GM19463 (cell line): ENCODE measurements at regions not wholly inside any gene's neighbourhood (a gene's known extent, or its start where the extent isn't known, plus 50 kb on each side); places are given as distances from the start of the nearest gene placed in this dataset.
A peak's percentile ranks its signal among the peaks of the same experiment; 100 is the strongest.

Experiments used
- ATAC-seq: cut with Tn5 transposase; IDR thresholded peaks from one replicate; pipeline ENCODE4 v1.9.1; 2021; ENCODE audit warnings: mild to moderate bottlenecking, moderate library complexity; ENCODE audit not compliant: unreplicated experiment

DNA sequence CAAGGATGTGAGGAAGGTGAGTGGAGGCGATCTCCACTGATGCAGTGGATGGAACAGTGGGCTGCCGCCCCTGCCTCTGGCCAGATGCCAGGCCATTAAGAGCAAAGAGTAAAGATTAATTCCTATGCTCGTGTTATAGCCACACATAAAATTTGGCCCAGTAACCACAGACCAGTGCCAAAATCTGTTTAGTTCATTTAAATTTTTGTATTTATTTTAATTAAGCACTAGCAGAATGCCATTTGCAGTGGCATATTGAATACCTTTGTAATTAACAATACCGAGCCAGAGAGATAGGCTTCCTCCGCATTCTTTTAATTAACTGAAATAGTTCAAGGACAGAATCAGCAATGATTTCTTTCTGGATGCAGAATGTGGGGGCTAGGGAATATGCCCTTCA lies 179.8 kb downstream of the MED10 start:
- no peak for ATAC-seq

DNA sequence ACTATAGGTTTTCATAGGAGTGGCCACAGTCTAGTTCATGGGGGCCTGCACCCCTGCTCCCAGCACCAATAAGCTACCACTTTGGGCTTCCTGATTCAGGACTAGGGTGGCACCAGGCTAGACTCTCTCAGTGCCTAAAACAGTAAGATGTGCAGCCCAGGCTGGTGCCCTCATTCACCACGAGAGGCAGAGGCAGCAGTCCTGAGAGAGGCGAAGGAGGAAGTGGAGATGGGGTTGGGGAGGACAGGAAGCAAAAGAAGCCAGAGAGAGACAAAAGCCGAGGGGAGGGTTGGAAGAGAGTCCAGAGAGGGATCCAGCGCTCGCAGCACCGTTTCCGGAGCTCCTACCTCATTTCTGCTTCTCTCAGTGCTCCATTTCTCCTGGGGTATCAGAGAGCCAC lies 180.9 kb downstream of the MED10 start:
- no peak for ATAC-seq

DNA sequence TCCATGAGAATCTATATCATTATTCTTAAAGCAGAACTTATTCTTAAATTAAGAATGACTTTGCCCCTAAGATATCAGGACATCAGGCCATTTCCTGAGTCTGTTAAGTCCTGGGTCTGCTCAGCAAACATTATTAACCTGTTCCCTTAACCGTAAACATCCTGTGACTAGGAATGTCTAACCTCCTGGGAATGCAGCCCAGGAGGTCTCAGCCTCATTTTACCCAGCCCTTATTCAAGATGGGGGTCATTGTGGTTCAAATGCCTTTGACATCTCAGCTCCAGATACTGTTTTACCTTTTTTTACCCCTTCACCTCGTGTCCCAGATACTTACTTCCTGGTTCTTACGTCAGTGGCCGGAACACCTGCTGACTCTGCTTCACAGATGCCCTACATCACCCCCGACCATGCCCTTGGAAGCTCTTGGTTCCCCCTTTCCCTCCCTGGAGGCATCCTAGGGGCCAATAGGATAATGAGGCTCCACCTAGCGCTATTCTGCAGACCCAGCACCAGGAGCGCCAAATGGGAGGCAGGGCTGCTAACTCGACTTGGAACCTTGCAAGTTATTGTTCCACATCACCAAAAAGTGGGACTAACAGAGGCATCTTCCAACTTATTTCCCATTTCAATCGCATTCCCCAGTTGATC lies 182.5 kb downstream of the MED10 start:
- no peak for ATAC-seq

DNA sequence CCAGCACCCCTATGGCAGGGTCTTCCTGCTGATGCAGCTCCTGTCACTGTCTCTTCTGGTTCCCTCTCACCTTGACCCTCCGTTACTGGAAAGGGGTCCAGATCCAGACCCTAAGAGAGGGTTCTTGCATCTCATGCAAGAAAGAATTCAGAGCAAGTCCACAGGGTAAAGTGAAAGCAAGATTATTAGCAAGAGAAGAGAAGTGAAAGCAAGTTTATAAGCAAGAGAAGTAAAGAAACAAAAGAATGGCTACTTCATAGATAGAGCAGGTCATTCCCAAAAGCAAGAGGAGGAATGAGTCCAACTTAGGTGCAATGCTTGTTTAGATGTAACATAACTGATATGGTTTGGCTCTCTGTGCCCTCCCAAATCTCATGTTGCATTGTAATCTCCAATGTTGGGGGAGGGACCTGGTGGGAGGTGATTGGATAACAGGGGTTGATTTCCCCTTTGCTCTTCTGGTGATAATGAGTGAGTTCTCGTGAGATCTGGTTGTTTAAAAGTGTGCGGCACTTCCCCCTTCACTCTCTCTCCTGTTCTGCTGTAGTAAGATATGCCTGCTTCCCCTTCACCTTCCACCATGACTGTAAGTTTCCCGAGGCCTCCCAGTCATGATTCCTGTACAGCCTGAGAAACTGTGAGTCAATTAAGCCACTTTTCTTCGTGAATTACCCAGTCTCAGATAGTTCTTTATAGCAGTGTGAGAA lies 183.3 kb downstream of the MED10 start:
- peak; percentile 53 for ATAC-seq

DNA sequence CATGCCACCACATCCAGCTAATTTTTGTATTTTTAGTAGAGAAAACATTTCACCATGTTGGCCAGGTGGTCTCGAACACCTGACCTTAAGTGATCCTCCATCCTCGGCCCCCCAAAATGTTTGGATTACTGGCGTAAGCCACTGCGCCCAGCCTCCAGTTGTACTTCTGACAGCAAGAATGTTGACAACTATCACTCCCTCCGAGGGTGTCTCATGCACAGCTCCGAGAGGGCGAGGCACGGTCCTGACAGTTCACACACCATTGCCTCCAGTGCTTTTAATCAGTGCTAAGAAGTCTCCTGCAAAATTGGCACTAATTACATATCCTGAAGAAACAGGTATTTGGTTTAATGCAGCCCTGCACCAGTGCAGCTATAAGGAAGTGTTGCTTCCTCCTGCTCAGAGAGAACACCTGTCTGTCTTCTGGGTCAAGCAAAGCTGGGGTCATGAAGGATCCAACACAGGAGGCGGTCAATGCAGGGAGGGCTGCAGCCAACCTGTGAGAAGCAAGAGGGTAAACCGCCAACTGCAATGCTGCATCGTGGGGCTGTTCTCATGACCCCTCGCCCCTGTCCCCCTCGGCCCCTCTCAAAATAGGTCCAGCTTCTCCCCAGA lies 184.0 kb downstream of the MED10 start:
- no peak for ATAC-seq

DNA sequence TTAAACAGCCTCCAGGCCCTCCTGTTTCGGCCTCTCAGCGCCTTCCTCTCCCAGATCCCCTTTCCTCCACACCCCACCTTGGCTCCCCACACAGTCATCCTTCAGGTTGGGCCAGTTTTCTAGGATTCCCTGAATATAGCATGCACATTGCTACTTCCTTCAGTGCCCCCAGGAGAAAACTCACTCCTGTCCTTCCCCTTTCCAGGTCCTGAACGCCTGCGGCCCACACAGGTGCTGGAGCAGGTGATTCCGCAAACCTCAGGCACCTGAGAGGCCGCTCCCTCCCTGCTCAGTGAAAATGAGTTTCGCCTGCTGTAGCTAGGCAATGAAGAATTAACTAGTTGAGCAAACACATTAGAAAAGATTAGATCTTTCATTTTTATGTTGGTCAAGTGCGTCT lies 185.0 kb downstream of the MED10 start:
- no peak for ATAC-seq

DNA sequence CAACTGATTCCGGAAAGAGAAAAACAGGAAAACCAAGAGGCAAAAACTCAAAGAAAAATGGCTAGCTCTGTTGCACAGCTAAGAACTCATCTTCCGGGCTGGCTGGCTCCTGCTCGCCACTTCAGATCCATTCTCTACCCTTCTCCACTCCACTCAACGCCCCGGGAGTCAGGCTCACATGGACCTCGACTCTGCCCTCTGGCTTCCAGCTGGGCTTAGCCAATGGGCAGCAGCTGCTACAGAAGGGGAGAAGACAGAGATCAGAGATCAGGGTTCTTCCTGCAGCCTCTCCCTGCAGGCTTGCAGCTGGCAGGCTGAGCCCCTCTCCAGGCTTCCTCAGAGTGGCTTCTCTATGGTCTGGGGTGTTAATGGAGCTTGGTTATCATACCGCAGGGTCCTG lies 187.5 kb downstream of the MED10 start:
- no peak for ATAC-seq

DNA sequence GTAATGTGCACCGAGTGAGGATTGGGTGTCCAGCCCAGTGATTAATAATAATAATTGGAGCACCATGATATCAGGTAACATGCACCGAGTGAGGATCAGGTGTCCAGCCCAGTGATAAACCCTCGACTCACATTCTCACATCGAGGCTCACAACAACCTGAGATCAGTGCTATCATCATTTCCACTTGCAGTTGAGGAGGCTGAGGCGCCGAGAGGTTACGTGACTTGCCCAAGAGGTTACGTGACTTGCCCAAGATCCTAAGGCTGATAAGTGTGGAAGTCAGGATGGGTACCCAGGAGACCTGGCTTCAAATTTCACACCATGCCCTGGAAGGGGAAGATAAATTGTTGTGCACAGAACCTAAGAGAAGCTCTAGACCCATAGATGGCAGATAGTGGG lies 189.4 kb downstream of the MED10 start:
- ATAC-seq, result no peak

DNA sequence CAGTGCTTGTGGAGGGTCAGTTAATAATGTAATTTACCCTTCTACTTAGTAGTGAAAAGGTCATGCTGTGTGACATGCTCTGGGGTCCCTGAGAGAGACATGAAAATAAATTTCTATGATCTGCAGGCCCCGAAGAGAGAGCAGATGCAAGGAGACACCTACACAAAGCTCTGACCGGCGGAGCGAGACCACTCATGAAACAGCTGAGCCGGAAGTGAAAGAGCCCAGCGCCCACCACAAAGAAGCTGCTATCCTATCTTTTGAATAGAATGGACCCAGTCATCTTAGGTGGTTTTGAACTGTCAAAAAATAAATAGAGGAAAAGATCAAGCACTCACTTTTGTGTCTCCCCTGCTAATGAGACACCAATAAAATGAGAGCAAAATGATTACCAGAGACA lies 190.0 kb downstream of the MED10 start:
- ATAC-seq, result peak; percentile 97

DNA sequence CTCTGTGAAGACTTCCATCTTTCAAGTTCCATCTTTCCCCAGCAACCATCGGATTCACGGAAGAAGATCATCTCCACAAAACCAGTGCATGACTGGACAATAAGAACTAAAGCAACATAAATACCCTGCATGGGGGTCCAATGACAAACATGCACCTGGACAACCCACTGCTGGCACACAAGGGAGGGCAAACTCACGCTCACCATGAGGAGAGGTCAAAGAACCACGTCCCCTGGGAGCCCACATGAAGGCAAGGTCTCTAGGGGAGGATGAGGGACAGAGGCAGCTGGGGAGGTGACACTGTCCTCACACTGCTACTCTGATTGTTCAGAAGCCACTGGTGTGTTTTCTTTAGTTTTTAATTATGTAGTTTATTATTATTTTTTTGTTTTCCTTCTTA lies 190.8 kb downstream of the MED10 start:
- ATAC-seq, result no peak

DNA sequence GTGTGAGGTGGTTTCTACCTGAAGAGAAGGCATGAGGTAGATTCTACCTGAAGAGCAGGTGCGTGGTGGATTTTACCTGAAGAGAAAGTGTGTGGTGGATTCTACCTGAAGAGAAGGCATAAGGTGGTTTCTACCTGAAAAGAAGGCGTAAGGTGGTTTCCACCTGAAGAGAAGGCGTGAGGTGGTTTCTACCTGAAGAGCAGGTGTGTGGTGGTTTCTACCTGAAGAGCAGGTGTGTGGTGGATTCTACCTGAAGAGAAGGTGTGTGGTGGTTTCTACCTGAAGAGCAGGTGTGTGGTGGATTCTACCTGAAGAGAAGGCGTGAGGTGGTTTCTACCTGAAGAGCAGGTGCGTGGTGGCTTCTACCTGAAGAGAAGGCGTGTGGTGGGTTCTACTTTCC lies 192.8 kb downstream of the MED10 start:
- ATAC-seq, result no peak

DNA sequence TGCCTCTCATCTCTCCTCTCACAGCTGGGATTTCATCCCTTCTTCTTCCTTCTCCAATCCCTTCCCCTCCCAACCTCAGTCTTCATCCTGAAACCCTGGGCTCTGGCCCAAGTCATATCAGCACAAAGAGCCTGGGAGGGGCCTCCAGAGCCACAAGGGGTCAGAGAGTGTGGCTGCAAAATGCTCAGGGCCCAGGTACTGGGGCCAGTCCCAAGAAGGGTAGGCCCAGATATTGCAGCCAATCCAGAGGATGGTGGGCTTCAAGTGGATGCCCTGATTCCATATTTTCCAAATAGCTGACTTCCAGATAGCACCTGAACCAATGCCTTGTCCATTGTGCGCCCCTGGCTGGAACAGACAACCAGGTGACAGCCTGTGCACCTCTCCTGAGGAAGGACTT lies 193.9 kb downstream of the MED10 start:
- ATAC-seq, result no peak

DNA sequence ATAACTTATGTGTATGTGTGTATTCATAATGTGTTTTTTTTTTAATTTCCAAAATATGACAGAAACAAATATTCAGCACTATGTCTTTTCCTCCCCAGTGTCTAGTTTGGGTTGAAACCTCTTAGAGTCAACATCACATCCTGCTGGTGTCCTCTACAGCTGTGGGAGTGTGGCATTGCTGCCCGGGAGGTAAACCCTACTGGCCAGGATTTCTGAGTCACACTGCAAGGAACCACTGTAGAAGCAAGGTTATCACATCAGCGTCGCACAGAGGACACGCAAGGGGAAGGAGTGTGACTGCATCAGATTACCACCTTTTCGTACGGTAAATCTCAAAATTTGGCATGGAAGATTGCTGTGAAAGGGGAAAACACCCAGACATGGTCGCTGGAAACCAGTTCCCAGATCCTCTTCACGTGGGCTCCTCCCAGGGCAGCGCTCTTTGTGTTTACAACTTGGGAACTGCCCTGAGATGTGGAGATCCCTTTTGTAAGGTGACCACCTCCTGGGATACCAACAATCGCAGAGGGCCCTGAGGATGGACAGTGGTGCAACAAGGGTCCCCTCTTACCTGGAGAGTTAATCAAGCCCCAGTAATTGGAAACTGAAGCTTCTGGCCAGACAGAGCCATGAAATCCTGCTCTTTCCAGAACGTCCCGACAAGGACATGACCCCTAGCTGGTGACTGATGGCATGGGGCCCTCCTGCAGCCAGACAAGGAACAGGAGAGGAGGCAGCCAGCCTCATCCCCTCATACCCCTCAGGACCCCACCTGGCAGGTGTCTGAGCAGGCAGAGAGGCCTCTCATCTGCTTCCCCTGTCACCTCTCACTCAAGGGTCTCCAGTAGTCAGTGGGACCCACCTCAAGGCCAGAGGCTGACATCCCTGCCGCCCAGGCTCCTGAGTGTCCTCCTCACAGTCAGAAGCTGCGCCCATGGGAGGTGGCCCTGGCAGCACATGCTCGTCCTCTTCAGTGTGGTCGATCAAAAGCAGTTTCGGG lies 194.7 kb downstream of the MED10 start:
- ATAC-seq, result no peak

DNA sequence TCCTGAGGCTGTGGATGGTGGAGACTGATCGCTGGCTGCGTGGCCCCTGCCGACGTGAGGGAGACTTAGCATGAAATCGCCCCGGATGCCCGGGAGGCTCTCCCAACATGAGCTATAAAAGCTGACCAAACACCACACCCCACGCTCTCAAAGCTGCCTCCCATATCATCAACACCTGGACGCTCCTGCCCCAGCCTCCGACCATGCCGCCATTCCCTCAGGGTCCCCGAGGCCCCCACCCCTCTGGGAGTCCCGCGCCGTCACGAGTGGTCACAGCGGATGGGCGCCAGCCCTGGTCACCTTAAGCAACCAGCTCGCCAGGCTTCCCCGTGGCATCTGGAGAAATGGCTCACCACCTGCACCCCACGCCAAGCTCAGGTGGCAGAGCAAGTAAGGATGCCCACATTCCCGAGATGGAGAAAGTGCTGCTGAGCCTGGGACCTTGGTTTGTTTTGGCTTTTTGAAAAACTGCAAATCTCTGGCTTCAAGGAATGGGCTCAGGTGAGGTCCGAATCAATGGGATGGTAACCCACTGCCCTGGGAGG lies 196.0 kb downstream of the MED10 start:
- ATAC-seq, result no peak

DNA sequence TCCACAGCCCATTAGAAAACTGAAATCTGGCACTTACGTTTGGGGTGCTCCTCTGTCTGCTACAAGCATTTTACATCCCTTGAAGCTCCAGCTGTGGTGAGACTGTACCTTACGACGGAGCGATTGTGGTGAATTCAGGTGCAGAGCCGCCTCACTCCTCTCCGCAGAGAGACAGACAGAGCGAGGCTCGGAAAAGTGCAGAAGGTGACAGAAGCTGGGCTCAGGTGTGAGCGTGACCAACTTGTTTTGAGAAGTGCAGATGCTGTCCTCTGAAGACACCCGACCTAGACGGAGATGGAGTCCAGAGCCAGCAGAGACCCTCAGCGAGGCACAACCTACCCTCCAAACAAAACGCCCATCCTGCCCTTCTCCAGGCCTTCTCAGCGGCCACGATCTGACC lies 196.5 kb downstream of the MED10 start:
- ATAC-seq, result no peak

DNA sequence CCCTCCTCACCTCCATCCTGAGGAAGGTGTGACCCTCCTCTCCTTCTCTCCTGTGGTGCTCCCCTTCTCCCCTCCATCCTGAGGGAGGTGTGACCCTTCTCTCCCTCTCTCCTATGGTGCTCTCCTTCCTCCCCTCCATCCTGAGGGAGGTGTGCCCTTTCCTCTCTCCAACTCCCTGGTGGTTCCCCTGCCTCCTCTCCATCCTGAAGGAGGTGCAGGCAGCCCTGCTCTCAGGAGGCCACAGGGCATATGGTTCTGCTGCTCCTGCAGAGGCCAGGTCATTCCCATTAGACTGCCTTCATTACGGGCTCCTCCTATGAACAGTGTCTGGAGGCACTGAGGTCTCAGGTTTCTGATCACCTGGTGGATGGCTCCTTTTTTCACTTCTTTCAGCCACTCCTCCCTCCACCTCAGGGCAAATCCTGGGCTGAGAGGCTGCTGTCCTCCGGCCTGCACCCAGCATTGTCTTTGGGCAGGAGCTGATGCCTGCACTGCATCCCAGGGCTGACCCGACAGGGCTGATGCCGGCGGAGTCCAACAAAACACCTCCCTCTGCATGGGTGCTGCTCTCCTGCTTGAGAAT lies 197.1 kb downstream of the MED10 start:
- no peak for ATAC-seq

DNA sequence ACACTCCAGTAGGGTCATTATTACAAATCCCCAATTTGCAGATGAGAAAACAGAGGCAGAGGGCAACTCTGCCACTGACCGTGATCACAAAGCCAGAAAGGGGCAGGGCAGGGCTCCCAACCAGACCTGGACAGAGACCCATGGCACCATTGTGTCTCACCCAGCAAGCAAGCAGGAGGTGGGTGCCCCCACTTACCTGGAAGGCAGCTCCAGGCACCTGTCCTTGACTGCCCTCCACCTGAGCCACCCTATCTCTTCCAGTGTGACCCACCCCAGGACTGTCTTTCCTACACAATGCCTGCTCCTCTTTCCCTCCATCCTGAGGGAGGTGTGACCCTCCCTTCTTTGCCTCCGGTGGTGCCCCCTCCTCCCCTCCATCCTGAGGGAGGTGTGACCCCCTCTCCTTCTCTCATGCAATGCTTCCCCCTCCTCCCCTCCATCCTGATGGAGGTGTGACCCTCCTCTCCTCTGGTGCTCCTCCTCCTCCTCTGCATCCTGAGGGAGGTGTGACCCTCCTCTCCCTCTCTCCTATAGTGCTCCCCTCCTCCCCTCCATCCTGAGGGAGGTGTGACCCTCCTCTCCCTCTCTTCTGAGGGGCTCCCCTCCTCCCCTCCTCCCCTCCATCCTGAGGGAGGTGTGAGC lies 198.0 kb downstream of the MED10 start:
- ATAC-seq, result no peak

DNA sequence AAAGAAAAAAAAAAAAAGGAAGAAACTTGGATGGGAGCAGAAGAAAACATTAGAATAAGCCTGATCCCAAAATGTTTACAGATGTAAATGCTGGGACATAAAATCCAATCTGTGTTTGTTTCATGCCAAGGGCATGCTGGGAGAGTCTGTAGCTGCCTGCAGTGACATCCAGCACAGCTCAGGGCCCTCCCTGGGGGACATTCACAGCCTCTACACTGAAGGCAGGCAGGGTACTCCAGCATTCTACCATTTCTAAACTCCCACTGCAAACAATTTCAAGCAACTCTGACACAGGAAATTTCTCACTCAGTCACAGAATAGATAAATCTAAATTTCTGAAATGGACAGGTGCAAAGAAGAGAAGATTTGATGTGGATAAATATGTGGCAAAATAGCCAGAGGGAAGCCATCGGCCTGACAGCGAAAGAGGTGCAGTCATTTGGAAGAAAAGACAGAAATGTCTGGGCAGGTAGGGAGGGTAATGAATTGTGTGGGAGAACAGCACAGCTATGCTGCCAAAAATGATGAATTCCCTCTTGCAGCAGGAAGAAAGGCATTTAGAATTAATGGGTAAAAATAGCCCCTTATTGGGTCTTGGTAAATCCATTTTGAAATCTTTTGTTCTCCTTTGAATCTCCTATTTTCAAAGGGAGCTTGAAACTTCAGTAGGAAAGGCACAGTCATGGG lies 199.4 kb downstream of the MED10 start:
- ATAC-seq, result no peak

DNA sequence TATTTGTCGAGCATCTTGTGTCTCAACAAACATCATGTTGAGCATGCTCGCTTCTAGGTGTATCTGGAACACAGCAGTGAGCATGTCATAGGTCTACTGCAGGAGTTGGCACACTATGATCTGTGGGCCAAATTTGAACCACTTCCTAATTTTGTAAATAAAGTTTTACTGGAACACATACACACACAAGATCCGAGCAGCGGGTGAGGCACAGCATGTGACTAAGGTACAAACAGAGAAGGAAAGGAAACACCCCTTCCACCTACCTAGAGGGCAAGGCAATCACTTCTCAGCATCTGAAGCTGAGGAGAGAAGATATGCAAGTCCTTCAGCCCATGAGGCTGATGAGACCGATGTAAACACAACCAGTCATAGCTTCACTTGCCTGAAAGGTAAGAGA lies 200.4 kb downstream of the MED10 start:
- ATAC-seq, result no peak
